ENCODE measurements at regions not wholly inside any gene's neighbourhood (a gene's known extent, or its start where the extent isn't known, plus 50 kb on each side); places are given as distances from the start of the nearest gene placed in this dataset.
A peak's percentile ranks its signal among the peaks of the same experiment; 100 is the strongest.

DNA sequence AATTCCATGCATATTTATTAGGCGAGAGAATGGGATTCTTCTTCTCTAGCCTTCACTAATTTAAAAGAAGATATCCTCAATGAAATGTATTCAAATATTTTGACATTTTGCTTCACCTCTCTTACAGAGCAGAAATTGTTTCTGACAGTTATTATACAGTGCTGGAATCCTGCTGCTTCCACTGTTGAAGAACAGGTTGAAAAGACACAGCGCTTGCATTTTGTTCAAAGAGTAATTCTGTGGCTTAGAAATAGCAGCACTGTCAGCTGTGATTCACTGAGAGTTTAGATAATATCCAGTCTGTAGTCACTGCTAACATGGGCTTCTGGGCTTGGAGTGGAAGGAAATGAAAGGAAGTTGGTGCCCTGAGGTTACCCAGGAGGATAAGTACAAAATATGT, 117.1 kb upstream of the FBXL4 start:
- ATAC-seq (no peak), DNase-seq (no peak)
- 48% methylated on average over 2 of the region's 2 CpGs for whole genome bisulfite sequencing (ENCODE audit: insufficient coverage, low coverage, low lambda C conversion rate, missing lambda C conversion rate)
- Histone ChIP-seq H3K4me3 (no peak overlapping the region), H3K4me1 (no peaks in the 10 kb centered on the region), H3K27ac (no peak overlapping the region), H3K9me3 (no peaks in the 10 kb centered on the region), H3K27me3 (no peaks in the 10 kb centered on the region), H3K36me3 (no peaks in the 10 kb centered on the region)
- TF ChIP-seq, protein P1, sequence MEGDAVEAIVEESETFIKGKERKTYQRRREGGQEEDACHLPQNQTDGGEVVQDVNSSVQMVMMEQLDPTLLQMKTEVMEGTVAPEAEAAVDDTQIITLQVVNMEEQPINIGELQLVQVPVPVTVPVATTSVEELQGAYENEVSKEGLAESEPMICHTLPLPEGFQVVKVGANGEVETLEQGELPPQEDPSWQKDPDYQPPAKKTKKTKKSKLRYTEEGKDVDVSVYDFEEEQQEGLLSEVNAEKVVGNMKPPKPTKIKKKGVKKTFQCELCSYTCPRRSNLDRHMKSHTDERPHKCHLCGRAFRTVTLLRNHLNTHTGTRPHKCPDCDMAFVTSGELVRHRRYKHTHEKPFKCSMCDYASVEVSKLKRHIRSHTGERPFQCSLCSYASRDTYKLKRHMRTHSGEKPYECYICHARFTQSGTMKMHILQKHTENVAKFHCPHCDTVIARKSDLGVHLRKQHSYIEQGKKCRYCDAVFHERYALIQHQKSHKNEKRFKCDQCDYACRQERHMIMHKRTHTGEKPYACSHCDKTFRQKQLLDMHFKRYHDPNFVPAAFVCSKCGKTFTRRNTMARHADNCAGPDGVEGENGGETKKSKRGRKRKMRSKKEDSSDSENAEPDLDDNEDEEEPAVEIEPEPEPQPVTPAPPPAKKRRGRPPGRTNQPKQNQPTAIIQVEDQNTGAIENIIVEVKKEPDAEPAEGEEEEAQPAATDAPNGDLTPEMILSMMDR (IDR thresholded peaks at IDR 0.05), result no peak
- no peak for TF ChIP-seq POLR2A (IDR thresholded peaks at IDR 0.05)
- intact Hi-C loops (cut with DNase I), result no loop called here

DNA sequence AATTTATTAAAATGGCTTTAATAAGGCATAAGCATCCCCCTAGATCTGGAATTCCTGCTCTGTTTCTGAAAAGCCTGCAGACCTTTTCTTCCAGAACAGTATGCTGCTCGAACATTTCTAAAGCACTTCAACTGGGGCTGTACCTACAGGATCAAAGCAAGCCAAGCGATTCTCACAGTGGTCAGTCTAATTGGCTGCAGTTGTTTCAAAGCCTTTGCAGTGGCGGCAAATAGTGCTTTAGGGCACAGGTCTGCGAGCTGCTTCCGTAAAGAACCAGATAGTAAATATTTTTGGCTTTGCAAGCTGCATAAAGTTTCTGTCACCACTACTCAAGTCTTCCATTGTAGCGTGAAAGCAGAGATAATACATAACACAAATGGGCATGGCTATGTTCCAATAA, 88.9 kb upstream of the FBXL4 start:
- H3K27me3 ChIP-seq, result peaks cover 0 to 2% of the 10 kb centered on the region in 2 donors
- WGBS (ENCODE audit: insufficient coverage, low coverage, low lambda C conversion rate, missing lambda C conversion rate), result 75% methylated on average over 5 of the region's 6 CpGs
- intact Hi-C loops (cut with DNase I), result no loop called here
- no peak overlapping the region for H3K27ac ChIP-seq
- TF ChIP-seq, protein P1 (IDR thresholded peaks at IDR 0.05), result no peak
- no peak for TF ChIP-seq POLR2A (IDR thresholded peaks at IDR 0.05)
- no peaks in the 10 kb centered on the region for H3K36me3 ChIP-seq
- no peaks in the 10 kb centered on the region for H3K9me3 ChIP-seq
- DNase-seq (no peak), ATAC-seq (no peak)
- H3K4me1 ChIP-seq, result no peaks in the 10 kb centered on the region
- no peak overlapping the region for H3K4me3 ChIP-seq

DNA sequence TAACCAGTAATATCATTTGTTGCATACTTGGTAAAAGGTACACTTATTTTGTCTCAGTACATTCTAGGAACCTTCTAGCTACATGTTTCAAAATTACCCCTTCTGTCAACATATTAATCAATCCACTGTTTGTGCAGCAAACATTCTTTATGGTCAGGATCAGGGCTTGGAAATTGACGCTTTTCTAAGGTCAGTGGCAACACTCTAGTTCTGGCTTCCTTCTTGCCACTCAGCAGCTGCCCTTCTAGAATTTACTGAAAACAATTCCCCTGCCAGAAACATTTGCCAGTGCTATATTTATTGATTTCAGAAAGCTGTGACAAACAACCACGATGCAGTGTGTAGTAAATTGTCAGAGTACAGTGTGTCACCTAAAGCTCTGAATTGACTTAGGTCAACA, 84.7 kb upstream of the FBXL4 start:
- intact Hi-C loops (cut with DNase I), result no loop called here
- 12% methylated on average over 2 of the region's 2 CpGs for WGBS (ENCODE audit: insufficient coverage, low coverage, low lambda C conversion rate, missing lambda C conversion rate)
- H3K4me3 ChIP-seq, result no peak overlapping the region
- H3K27me3 ChIP-seq, result no peaks in the 10 kb centered on the region
- no peak for TF ChIP-seq POLR2A (IDR thresholded peaks at IDR 0.05)
- TF ChIP-seq, protein P1 (IDR thresholded peaks at IDR 0.05), result no peak
- H3K27ac ChIP-seq, result no peak overlapping the region
- peak in 2 of 4 donors; percentile 73 to 93 for ATAC-seq
- H3K9me3 ChIP-seq, result no peaks in the 10 kb centered on the region
- no peak for DNase-seq
- H3K4me1 ChIP-seq, result no peaks in the 10 kb centered on the region
- no peaks in the 10 kb centered on the region for H3K36me3 ChIP-seq

DNA sequence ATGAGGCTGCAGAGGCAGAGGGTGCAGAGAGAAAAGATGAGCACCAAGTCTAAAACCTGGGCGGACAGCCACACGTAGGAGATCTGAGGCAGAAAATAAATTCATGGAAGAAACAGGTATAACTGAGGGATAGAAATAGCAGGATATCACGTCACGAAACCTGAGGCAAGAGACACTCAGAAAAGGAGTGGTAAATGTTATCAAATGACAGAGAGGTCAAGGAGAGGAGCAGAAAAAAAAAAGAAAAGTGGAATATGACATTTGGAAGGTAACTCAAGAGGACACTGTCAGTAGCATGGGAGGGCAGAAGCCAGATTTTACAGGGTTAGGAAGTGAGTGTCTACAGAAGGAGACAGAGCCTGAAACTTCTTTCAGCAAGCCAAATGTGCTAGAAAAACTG, 84.2 kb upstream of the FBXL4 start:
- ATAC-seq, result no peak
- Histone ChIP-seq H3K36me3 (no peaks in the 10 kb centered on the region), H3K27me3 (no peaks in the 10 kb centered on the region), H3K4me1 (no peaks in the 10 kb centered on the region), H3K9me3 (no peaks in the 10 kb centered on the region), H3K27ac (no peak overlapping the region), H3K4me3 (no peak overlapping the region)
- no peak for TF ChIP-seq POLR2A (IDR thresholded peaks at IDR 0.05)
- TF ChIP-seq, protein P1 (IDR thresholded peaks at IDR 0.05), result no peak
- intact Hi-C loops (cut with DNase I), result no loop called here
- 50% methylated on average over 2 of the region's 4 CpGs for WGBS (ENCODE audit: insufficient coverage, low coverage, low lambda C conversion rate, missing lambda C conversion rate)
- DNase-seq, result no peak

DNA sequence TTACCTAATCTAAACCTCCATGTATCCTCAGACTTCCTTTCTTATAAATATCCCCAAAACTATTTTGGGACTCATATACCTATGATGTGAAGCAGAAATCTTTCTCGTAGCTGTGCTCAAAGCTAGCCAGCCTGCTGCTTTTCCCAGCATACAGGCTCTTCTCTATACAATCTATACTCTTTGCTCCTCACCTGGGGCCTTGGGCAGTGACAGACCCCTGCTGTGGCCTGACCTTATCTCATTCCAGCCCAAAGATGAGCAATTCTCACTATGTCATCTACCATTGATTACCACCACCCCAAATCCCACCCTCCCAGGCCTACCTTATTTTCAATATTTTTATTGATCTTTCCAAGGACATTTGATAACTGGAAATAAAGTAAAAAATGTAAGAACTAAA, 83.2 kb upstream of the FBXL4 start:
- Histone ChIP-seq H3K4me1 (no peaks in the 10 kb centered on the region), H3K4me3 (no peak overlapping the region), H3K9me3 (no peaks in the 10 kb centered on the region), H3K27ac (no peak overlapping the region), H3K27me3 (no peaks in the 10 kb centered on the region), H3K36me3 (no peaks in the 10 kb centered on the region)
- TF ChIP-seq POLR2A (IDR thresholded peaks at IDR 0.05), result no peak
- TF ChIP-seq, protein P1 (IDR thresholded peaks at IDR 0.05), result no peak
- 64% methylated on average over 1 of the region's 1 CpG for WGBS (ENCODE audit: insufficient coverage, low coverage, low lambda C conversion rate, missing lambda C conversion rate)
- no peak for ATAC-seq
- intact Hi-C loops (cut with DNase I), result no loop called here
- DNase-seq, result no peak
